Pulmonary artery endothelial cell (primary cell): ENCODE measurements at regions not wholly inside any gene's neighbourhood (a gene's known extent, or its start where the extent isn't known, plus 50 kb on each side); places are given as distances from the start of the nearest gene placed in this dataset.
A peak's percentile ranks its signal among the peaks of the same experiment; 100 is the strongest.

ENCODE experiments used
- DNase-seq: peaks from one replicate; pipeline ENCODE4 v3.0.0-alpha.2; 2011; ENCODE audit warnings: low read depth, low spot score

GRCh38 chr6:108734271-108734922 lies 113.8 kb upstream of the ARMC2 start:
- no peak for DNase-seq

GRCh38 chr6:108735310-108736001 lies 112.8 kb upstream of the ARMC2 start:
- DNase-seq = no peak

GRCh38 chr6:108736002-108736361 lies 112.2 kb upstream of the ARMC2 start:
- DNase-seq = no peak

- peak; percentile 69 for DNase-seq
Observed at GRCh38 chr6:108736832-108737231, 111.4 kb upstream of the ARMC2 start.

- DNase-seq = peak; percentile 60
Observed at GRCh38 chr6:108737594-108738546, 110.4 kb upstream of the ARMC2 start.

GRCh38 chr6:108738684-108739416 lies 109.4 kb upstream of the ARMC2 start:
- no peak for DNase-seq

GRCh38 chr6:108739496-108740330 lies 108.5 kb upstream of the ARMC2 start:
- peak; percentile 52 for DNase-seq

- DNase-seq = no peak
Observed at GRCh38 chr6:108741331-108741989, 106.8 kb upstream of the ARMC2 start.

GRCh38 chr6:108742041-108742440 lies 106.2 kb upstream of the ARMC2 start:
- DNase-seq = no peak

- no peak for DNase-seq
Observed at GRCh38 chr6:108744244-108744972, 103.8 kb upstream of the ARMC2 start.

- DNase-seq = no peak
Observed at GRCh38 chr6:108744996-108745395, 103.2 kb upstream of the ARMC2 start.

GRCh38 chr6:108745664-108746336 lies 102.4 kb upstream of the ARMC2 start:
- DNase-seq = no peak

GRCh38 chr6:108746366-108746765 lies 101.9 kb upstream of the ARMC2 start:
- DNase-seq = no peak

GRCh38 chr6:108746836-108747575 lies 101.2 kb upstream of the ARMC2 start:
- no peak for DNase-seq

GRCh38 chr6:108748055-108748454 lies 100.2 kb upstream of the ARMC2 start:
- DNase-seq = no peak

GRCh38 chr6:108748959-108749358 lies 99.3 kb upstream of the ARMC2 start:
- no peak for DNase-seq

- DNase-seq = no peak
Observed at GRCh38 chr6:108750801-108751200, 97.4 kb upstream of the ARMC2 start.

GRCh38 chr6:108751282-108751681 lies 96.9 kb upstream of the ARMC2 start:
- DNase-seq = no peak
